CD8-positive, alpha-beta memory T cell (primary cell): ENCODE measurements at regions not wholly inside any gene's neighbourhood (a gene's known extent, or its start where the extent isn't known, plus 50 kb on each side); places are given as distances from the start of the nearest gene placed in this dataset.

Experiments used
- CTCF ChIA-PET: fragments of 350-600 bp; sonication (Branson Sonifier 250); formaldehyde crosslinking; loops from one replicate; lab custom pipeline; 2021; ENCODE audit warnings: antibody characterized with exemption; lab: Charles Lee
- POLR2A ChIA-PET: fragments of 350-600 bp; sonication (Branson Sonifier 250); formaldehyde crosslinking; loops from one replicate; lab custom pipeline; 2021; ENCODE audit warnings: antibody characterized with exemption; lab: Charles Lee
- DNase-seq, 5 donors: peaks; one replicate each; pipeline versions ENCODE4 v3.0.0 to v3.0.0-alpha.2; 2020 to 2022; ENCODE audit warnings: mixed read lengths in 1 of 5
- H3K27ac ChIP-seq: one replicate; pipeline ENCODE4 v1.7.0; 2013; ENCODE audit warnings: low read depth, mild to moderate bottlenecking, low read length, moderate library complexity
- H3K27me3 ChIP-seq: 2 replicates; pipeline ENCODE4 v1.7.0; 2013; ENCODE audit warnings: low read length, mild to moderate bottlenecking; ENCODE audit not compliant: insufficient read depth, poor library complexity, severe bottlenecking
- H3K36me3 ChIP-seq: 2 replicates; pipeline ENCODE4 v1.7.0; 2013; ENCODE audit warnings: mild to moderate bottlenecking, low read length, moderate library complexity; ENCODE audit not compliant: insufficient read depth
- H3K4me1 ChIP-seq: 2 replicates; pipeline ENCODE4 v1.7.0; 2013; ENCODE audit warnings: mild to moderate bottlenecking, low read length, moderate library complexity; ENCODE audit not compliant: insufficient read depth
- H3K4me3 ChIP-seq: 2 replicates; pipeline ENCODE4 v1.7.0; 2013; ENCODE audit warnings: mild to moderate bottlenecking, low read length
- H3K9me3 ChIP-seq: 2 replicates; pipeline ENCODE4 v1.7.0; 2013; ENCODE audit warnings: mild to moderate bottlenecking, low read length
- H3K27ac Mint-ChIP-seq, 8 donors: one replicate each; pipeline ENCODE4 v1.8.0; 2020 to 2021; ENCODE audit warnings: mixed read lengths in 8 of 8, mild to moderate bottlenecking in 6 of 8, inconsistent platforms in 3 of 8, moderate library complexity in 3 of 8
- H3K27me3 Mint-ChIP-seq, 2 donors: one replicate each; pipeline ENCODE4 v1.8.0; 2020 to 2021; ENCODE audit warnings: mixed read lengths in 2 of 2, mild to moderate bottlenecking in 1 of 2, moderate library complexity in 1 of 2
- H3K36me3 Mint-ChIP-seq, 3 donors: one replicate each; pipeline ENCODE4 v1.8.0; 2020 to 2021; ENCODE audit warnings: mixed read lengths in 3 of 3, inconsistent platforms in 1 of 3, mild to moderate bottlenecking in 1 of 3
- H3K4me1 Mint-ChIP-seq, 3 donors: one replicate each; pipeline ENCODE4 v1.8.0; 2020 to 2021; ENCODE audit warnings: mixed read lengths in 3 of 3, inconsistent platforms in 1 of 3, mild to moderate bottlenecking in 1 of 3
- H3K4me3 Mint-ChIP-seq, 7 donors: one replicate each; pipeline ENCODE4 v1.8.0; 2020 to 2021; ENCODE audit warnings: mixed read lengths in 7 of 7, mild to moderate bottlenecking in 6 of 7, moderate library complexity in 4 of 7, inconsistent platforms in 2 of 7
- H3K9me3 Mint-ChIP-seq, 5 donors: one replicate each; pipeline ENCODE4 v1.8.0; 2020 to 2022; ENCODE audit warnings: mixed read lengths in 5 of 5, mild to moderate bottlenecking in 3 of 5, moderate library complexity in 2 of 5, inconsistent platforms in 1 of 5

DNA sequence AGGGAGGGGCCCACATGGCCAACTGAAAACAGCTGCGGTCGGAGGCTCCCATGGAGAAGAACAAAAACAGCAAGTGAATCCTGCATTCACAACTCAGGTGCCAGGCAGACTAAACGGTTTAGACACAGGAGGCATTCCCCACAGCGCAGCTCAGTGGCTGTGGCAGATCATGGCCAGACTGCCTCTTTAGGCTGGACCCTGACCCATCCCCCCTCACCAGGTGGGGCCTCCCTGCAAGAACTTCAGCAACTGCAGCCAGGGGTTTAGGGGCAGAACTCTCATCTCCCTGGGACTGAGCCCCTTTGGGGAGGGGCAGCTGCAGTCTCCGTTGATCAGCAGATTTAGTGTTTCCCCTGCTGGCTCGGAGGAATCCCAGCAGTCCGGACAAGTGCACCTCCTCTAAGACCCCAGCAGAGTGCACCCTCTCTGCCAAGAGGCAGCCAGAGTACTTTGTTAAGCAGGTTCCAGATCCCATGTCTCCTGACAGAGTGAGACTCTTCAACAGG, 346.7 kb downstream of the SS18 start:
- Histone ChIP-seq H3K27ac (no peak overlapping the region), H3K4me3 (no peak overlapping the region), H3K9me3 (no peaks in the 10 kb centered on the region), H3K4me1 (no peaks in the 10 kb centered on the region), H3K27me3 (no peaks in the 10 kb centered on the region), H3K36me3 (no peaks in the 10 kb centered on the region)
- Mint-ChIP-seq H3K27ac (no peak overlapping the region), H3K9me3 (peaks cover 4 to 19% (median 14%) of the 10 kb centered on the region in 5 donors), H3K4me3 (no peak overlapping the region), H3K27me3 (peaks cover 5 to 7% of the 10 kb centered on the region in 2 donors), H3K4me1 (no peaks in the 10 kb centered on the region), H3K36me3 (no peaks in the 10 kb centered on the region)
- ChIA-PET CTCF (no interaction called here), POLR2A (no interaction called here)
- DNase-seq: no peak

DNA sequence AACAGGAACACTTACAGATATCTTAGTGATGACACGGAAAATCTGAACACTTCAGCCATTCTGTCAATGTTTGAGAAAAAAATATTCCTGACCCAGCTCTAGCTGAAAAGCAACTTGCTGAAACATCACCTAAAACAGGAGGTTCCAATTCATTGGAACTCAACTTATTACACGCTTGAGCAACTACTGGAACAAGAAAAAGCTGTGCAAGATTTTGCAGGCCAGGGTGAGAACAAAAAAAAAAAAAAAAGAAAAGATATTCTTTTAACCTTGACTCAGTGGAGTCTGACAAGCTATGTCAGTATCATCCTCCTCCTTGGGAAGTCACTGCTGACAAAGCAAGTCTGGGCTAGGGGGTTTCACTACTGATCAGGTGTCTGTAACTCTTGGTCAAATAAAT, 351.0 kb downstream of the SS18 start:
- Histone ChIP-seq H3K4me1 (no peaks in the 10 kb centered on the region), H3K9me3 (no peaks in the 10 kb centered on the region), H3K27me3 (no peaks in the 10 kb centered on the region), H3K27ac (no peak overlapping the region), H3K4me3 (no peak overlapping the region), H3K36me3 (no peaks in the 10 kb centered on the region)
- peaks cover 6 to 10% of the 10 kb centered on the region in 2 donors for H3K27me3 Mint-ChIP-seq
- peaks cover 0 to 5% (median 2%) of the 10 kb centered on the region in 5 donors for H3K9me3 Mint-ChIP-seq
- no peak overlapping the region for H3K27ac Mint-ChIP-seq
- H3K36me3 Mint-ChIP-seq: no peaks in the 10 kb centered on the region
- POLR2A ChIA-PET: no interaction called here
- CTCF ChIA-PET: no interaction called here
- H3K4me3 Mint-ChIP-seq: no peak overlapping the region
- DNase-seq: no peak
- H3K4me1 Mint-ChIP-seq: no peaks in the 10 kb centered on the region

DNA sequence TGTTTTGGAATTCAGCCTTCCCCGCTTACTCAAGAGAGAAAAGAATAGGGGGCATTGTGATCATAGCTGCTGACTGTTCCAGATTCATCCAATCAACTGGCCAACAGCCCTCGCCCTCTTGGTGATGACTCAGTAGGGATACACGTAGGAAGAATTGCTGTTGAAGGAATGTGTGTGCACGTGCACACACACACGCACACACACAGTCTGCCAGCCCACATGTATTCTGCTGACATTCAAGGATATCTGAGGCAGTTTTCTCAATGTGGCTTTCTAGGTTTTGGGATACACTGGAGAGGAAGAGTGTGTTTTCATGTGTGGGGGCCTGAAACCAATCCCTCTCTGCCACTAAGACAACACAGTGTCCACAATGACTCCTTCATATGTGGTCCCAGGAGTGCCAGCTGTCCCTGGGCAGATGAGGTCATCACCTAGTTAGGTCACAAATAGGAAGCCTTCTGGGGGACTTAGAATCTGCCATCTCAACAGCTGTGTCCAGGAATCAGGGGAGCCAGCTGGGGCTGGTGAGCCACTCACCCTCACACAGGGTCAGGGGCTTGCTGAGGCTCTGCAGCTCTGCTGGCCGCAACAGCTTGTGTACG, 352.6 kb downstream of the SS18 start:
- DNase-seq: no peak
- H3K27me3 ChIP-seq: no peaks in the 10 kb centered on the region
- no peaks in the 10 kb centered on the region for H3K9me3 ChIP-seq
- peaks cover 6 to 10% of the 10 kb centered on the region in 2 donors for H3K27me3 Mint-ChIP-seq
- no peak overlapping the region for H3K4me3 ChIP-seq
- H3K36me3 Mint-ChIP-seq: no peaks in the 10 kb centered on the region
- H3K4me1 ChIP-seq: no peaks in the 10 kb centered on the region
- no peak overlapping the region for H3K27ac Mint-ChIP-seq
- no peaks in the 10 kb centered on the region for H3K36me3 ChIP-seq
- no peaks in the 10 kb centered on the region for H3K4me1 Mint-ChIP-seq
- no peak overlapping the region for H3K4me3 Mint-ChIP-seq
- ChIA-PET CTCF (no interaction called here), POLR2A (no interaction called here)
- peaks cover 0 to 7% (median 2%) of the 10 kb centered on the region in 5 donors for H3K9me3 Mint-ChIP-seq
- no peak overlapping the region for H3K27ac ChIP-seq

DNA sequence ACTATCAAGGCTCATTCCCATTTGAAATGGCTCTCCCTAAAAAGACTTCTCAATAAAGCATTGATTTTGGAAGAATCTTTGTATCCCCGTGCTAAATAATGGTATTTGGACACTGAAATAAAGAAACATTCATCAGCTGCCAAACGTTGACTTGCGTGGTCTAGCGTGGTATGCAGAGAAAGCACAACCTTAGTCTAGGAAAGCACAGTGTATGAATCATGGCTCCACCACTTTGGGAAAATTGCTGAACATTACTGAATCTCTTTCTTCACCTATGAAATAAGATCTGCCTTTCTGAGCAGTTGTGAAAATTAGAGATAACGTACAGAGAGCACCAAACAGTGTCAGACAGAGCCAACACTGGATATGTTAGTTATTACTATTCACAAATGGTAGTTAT, 353.9 kb downstream of the SS18 start:
- H3K36me3 ChIP-seq: no peaks in the 10 kb centered on the region
- H3K9me3 ChIP-seq: no peaks in the 10 kb centered on the region
- H3K4me3 Mint-ChIP-seq: no peak overlapping the region
- H3K27me3 Mint-ChIP-seq: peaks cover 3 to 6% of the 10 kb centered on the region in 2 donors
- no peaks in the 10 kb centered on the region for H3K4me1 Mint-ChIP-seq
- peaks cover 0 to 3% (median 0%) of the 10 kb centered on the region in 5 donors for H3K9me3 Mint-ChIP-seq
- H3K27ac ChIP-seq: no peak overlapping the region
- no peak overlapping the region for H3K27ac Mint-ChIP-seq
- H3K27me3 ChIP-seq: no peaks in the 10 kb centered on the region
- H3K4me3 ChIP-seq: no peak overlapping the region
- no peaks in the 10 kb centered on the region for H3K4me1 ChIP-seq
- POLR2A ChIA-PET: no interaction called here
- no peaks in the 10 kb centered on the region for H3K36me3 Mint-ChIP-seq
- CTCF ChIA-PET: no interaction called here
- no peak for DNase-seq

DNA sequence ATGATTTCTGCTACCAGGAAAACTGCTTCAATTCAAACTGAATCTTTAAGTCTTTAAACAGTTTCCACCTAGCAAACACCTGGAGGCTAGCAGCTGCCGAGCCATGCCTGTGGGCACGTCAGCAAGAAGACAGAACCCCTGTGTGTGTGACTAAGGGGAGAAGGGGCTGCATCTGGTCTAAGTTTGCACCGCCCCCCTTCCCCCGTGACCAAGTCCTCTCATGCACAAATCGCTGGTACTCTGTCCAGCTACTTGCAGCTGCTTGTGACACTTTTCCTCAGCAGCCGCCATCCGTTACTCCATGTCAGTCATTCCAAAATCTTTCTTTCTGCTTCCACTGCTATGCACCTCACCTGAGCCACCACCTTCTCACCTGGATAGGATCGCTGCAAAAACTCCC, 355.0 kb downstream of the SS18 start:
- POLR2A ChIA-PET: no interaction called here
- no peak for DNase-seq
- Histone ChIP-seq H3K4me3 (no peak overlapping the region), H3K4me1 (no peaks in the 10 kb centered on the region), H3K36me3 (no peaks in the 10 kb centered on the region), H3K27ac (no peak overlapping the region), H3K27me3 (no peaks in the 10 kb centered on the region), H3K9me3 (no peaks in the 10 kb centered on the region)
- Mint-ChIP-seq H3K9me3 (peaks cover 0 to 10% (median 3%) of the 10 kb centered on the region in 5 donors), H3K27me3 (peaks cover 3 to 6% of the 10 kb centered on the region in 2 donors), H3K4me3 (no peak overlapping the region), H3K27ac (no peak overlapping the region), H3K36me3 (no peaks in the 10 kb centered on the region), H3K4me1 (no peaks in the 10 kb centered on the region)
- CTCF ChIA-PET: no interaction called here

DNA sequence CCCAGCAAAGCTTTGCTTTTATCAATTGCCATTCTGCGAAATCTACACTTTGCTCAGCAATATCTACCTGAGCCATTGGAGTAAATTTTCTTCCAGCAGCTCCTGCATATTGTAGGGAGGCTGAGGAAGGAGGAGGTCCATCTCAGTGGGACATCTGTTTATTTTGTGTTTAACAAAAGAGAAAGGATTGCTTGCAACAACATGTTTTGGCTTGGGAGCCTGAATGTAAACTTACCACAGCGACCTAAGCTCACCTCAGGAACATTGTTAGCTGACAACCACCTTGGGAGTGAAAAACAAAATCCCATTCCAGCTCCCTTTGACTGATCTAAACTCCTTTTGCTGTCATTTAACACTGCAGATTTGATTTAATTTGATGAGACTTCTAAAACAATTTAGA, 356.1 kb downstream of the SS18 start:
- Histone ChIP-seq H3K4me1 (no peaks in the 10 kb centered on the region), H3K27ac (no peak overlapping the region), H3K27me3 (no peaks in the 10 kb centered on the region), H3K36me3 (no peaks in the 10 kb centered on the region), H3K4me3 (no peak overlapping the region), H3K9me3 (no peaks in the 10 kb centered on the region)
- no peaks in the 10 kb centered on the region for H3K4me1 Mint-ChIP-seq
- peaks cover 3 to 8% of the 10 kb centered on the region in 2 donors for H3K27me3 Mint-ChIP-seq
- no peaks in the 10 kb centered on the region for H3K36me3 Mint-ChIP-seq
- no peak overlapping the region for H3K4me3 Mint-ChIP-seq
- peaks cover 1 to 13% (median 4%) of the 10 kb centered on the region in 5 donors for H3K9me3 Mint-ChIP-seq
- peak overlapping the region in 1 of 8 donors; percentile 27 for H3K27ac Mint-ChIP-seq
- POLR2A ChIA-PET: no interaction called here
- DNase-seq: no peak
- CTCF ChIA-PET: no interaction called here

DNA sequence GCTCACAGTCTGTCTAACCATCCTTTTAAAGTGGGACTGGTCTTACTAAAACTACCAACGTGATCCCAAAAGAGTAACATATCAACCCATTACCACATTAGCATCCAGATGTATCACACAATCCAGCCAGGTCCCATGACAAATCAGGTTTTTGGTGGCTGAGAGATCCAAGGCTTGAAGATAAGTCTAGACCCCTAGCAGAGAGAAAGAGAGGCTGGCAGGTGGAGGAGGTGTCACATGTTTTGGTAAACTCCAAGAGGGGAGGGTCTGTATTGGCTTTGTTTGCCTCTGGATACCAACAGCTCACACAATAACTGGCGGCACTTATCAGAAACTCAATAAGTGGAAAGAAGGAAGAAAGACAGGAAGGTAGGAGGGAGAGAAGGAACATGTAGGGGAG, 357.6 kb downstream of the SS18 start:
- Mint-ChIP-seq H3K9me3 (peaks cover 3 to 13% (median 4%) of the 10 kb centered on the region in 5 donors), H3K36me3 (no peaks in the 10 kb centered on the region), H3K4me1 (no peaks in the 10 kb centered on the region), H3K27me3 (peaks cover 3 to 8% of the 10 kb centered on the region in 2 donors), H3K27ac (peak overlapping the region in 1 of 8 donors; percentile 70), H3K4me3 (no peak overlapping the region)
- no peaks in the 10 kb centered on the region for H3K27me3 ChIP-seq
- CTCF ChIA-PET: no interaction called here
- H3K36me3 ChIP-seq: no peaks in the 10 kb centered on the region
- H3K4me3 ChIP-seq: no peak overlapping the region
- DNase-seq: no peak
- POLR2A ChIA-PET: no interaction called here
- H3K9me3 ChIP-seq: no peaks in the 10 kb centered on the region
- H3K27ac ChIP-seq: no peak overlapping the region
- no peaks in the 10 kb centered on the region for H3K4me1 ChIP-seq

DNA sequence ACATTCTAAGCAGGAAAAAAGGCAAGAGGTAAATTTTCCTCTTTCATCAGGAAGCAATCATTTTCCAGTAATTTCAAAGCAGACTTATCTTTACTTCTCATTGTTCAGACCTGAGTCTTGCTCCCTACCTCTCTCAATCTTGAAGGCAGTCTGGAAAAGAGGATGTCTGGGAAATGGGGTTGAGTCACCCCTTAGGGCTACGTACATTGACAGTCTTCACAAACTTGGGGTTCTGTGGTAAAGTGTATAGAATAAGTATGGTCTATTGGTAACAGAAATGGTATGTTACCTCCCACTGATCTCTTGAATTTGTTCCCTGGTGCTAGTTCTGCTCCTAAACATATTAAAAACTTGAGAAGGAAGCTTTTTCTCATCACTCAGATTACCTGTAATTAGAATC, 361.3 kb downstream of the SS18 start:
- Histone ChIP-seq H3K4me1 (no peaks in the 10 kb centered on the region), H3K27me3 (no peaks in the 10 kb centered on the region), H3K27ac (no peak overlapping the region), H3K9me3 (no peaks in the 10 kb centered on the region), H3K4me3 (no peak overlapping the region), H3K36me3 (no peaks in the 10 kb centered on the region)
- POLR2A ChIA-PET: no interaction called here
- Mint-ChIP-seq H3K27me3 (peaks cover 3 to 5% of the 10 kb centered on the region in 2 donors), H3K27ac (no peak overlapping the region), H3K36me3 (no peaks in the 10 kb centered on the region), H3K4me3 (no peak overlapping the region), H3K9me3 (peaks cover 3 to 10% (median 4%) of the 10 kb centered on the region in 5 donors), H3K4me1 (peaks cover 0 to 3% (median 0%) of the 10 kb centered on the region in 3 donors)
- DNase-seq: no peak
- CTCF ChIA-PET: no interaction called here
